PC-9 (cell line): ENCODE measurements at regions not wholly inside any gene's neighbourhood (a gene's known extent, or its start where the extent isn't known, plus 50 kb on each side); places are given as distances from the start of the nearest gene placed in this dataset.

Experiments used
- BruUV-seq: library from RNA; stranded (reverse); fragments of 400-500 nt; replicated peaks from 2 replicates; lab custom pipeline; 2021; lab: Mats Ljungman, UMichigan
- CTCF ChIA-PET: fragments of 300-600 bp; sonication (Branson Sonifier 250); formaldehyde crosslinking; loops from one replicate; lab custom pipeline; 2022; ENCODE audit warnings: antibody characterized with exemption; lab: Charles Lee
- POLR2A ChIA-PET: fragments of 300-600 bp; sonication (Branson Sonifier 250); formaldehyde crosslinking; loops from one replicate; lab custom pipeline; 2022; ENCODE audit warnings: antibody characterized with exemption; ENCODE audit not compliant: unreplicated experiment; lab: Charles Lee
- DNase-seq, 2 experiments: peaks; one replicate each; pipeline versions ENCODE4 v3.0.0 to v3.0.0-alpha.2; 2015 to 2022; ENCODE audit warnings: mixed read lengths in 1 of 2
- H2AFZ ChIP-seq: fragments of 200-600 bp; sonication (generic); 2 replicates; pipeline ENCODE4 v1.8.1; 2017; ENCODE audit warnings: antibody characterized with exemption
- H3F3A ChIP-seq: fragments of 200-600 bp; sonication (generic); 2 replicates; pipeline ENCODE4 v1.8.1; 2017; ENCODE audit warnings: antibody characterized with exemption, mild to moderate bottlenecking, low read depth; ENCODE audit not compliant: insufficient read depth
- H3K27ac ChIP-seq: fragments of 200-600 bp; sonication (generic); 2 replicates; pipeline ENCODE4 v1.6.1; 2016; ENCODE audit warnings: mixed run types
- H3K27me3 ChIP-seq: fragments of 200-600 bp; sonication (generic); 2 replicates; pipeline ENCODE4 v1.6.1; 2016; ENCODE audit warnings: low read depth, mixed run types; ENCODE audit not compliant: insufficient read depth
- H3K36me3 ChIP-seq: fragments of 200-600 bp; sonication (generic); 2 replicates; pipeline ENCODE4 v1.6.1; 2016; ENCODE audit warnings: low read depth, mixed run types
- H3K4me1 ChIP-seq: fragments of 200-600 bp; sonication (generic); replicated peaks from 2 replicates; pipeline ENCODE4 v1.6.1; 2016; ENCODE audit warnings: mixed run types; ENCODE audit not compliant: insufficient read depth
- H3K4me2 ChIP-seq: fragments of 200-600 bp; sonication (generic); 2 replicates; pipeline ENCODE4 v1.6.1; 2017; ENCODE audit warnings: mixed run types
- H3K4me3 ChIP-seq: fragments of 200-600 bp; sonication (generic); 2 replicates; pipeline ENCODE4 v1.6.1; 2016; ENCODE audit warnings: mixed run types
- H3K79me2 ChIP-seq: fragments of 200-600 bp; sonication (generic); 2 replicates; pipeline ENCODE4 v1.6.1; 2017; ENCODE audit warnings: low read depth, mixed run types
- H3K9me2 ChIP-seq: fragments of 200-600 bp; sonication (generic); 2 replicates; pipeline ENCODE4 v1.8.1; 2017; ENCODE audit warnings: mild to moderate bottlenecking; ENCODE audit not compliant: insufficient read depth
- H3K9me3 ChIP-seq: fragments of 200-600 bp; sonication (generic); 2 replicates; pipeline ENCODE4 v1.8.1; 2016; ENCODE audit warnings: low read depth; ENCODE audit not compliant: insufficient read depth
- H4K20me1 ChIP-seq: fragments of 200-600 bp; sonication (generic); 2 replicates; pipeline ENCODE4 v1.8.1; 2017; ENCODE audit not compliant: insufficient read depth
- CTCF ChIP-seq: fragments of 200-600 bp; sonication (generic); conservative IDR thresholded peaks from 2 replicates; pipeline ENCODE4 v1.6.1; 2017; ENCODE audit warnings: mixed run types, antibody characterized with exemption, mild to moderate bottlenecking, moderate library complexity
- EZH2 ChIP-seq: fragments of 200-600 bp; sonication (generic); IDR thresholded peaks from 2 replicates; pipeline ENCODE4 v1.8.0; 2017; ENCODE audit warnings: antibody characterized with exemption, low read depth
- intact Hi-C: fragments of 100-400 bp; cut with micrococcal nuclease; formaldehyde crosslinking; loops from one replicate; pipeline ENCODE4 v1.10.0; 2022; ENCODE audit not compliant: unreplicated experiment

DNA sequence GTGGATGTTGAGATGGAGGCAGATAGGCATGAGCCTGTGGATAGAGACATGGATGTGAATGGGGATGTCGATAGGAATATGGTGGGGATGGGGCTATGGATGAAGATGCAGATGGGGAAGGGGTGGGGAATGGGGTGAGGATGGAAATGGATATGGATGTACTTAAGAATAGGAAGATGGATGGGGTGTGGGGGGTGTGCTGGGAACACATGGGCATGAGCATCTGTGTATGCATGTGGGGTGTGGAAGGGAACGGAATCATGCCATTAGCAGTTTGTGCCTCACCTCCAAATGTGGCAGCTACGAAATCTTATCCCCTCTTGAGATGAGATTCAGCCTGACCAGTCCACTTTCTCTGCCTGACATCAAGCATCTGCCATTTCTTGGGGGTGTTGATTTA lies 359.5 kb upstream of the MGMT start:
- no peaks in the 10 kb centered on the region for H3K4me1 ChIP-seq
- H3K27ac ChIP-seq: no peak overlapping the region
- intact Hi-C loops: no loop called here
- DNase-seq: no peak
- peaks cover 20% of the 10 kb centered on the region; the same call in 1 of the 2 replicates for H3K27me3 ChIP-seq
- no peaks in the 10 kb centered on the region for H3K9me3 ChIP-seq
- H3K4me2 ChIP-seq: no peak overlapping the region
- CTCF ChIA-PET: no interaction called here
- H3K36me3 ChIP-seq: no peaks in the 10 kb centered on the region
- no peaks in the 10 kb centered on the region for H3K79me2 ChIP-seq
- no peaks in the 10 kb centered on the region for H3F3A ChIP-seq
- no peak for TF ChIP-seq CTCF
- POLR2A ChIA-PET: no interaction called here
- H4K20me1 ChIP-seq: no peaks in the 10 kb centered on the region
- no peak overlapping the region for H3K4me3 ChIP-seq
- no peak overlapping the region for H2AFZ ChIP-seq
- H3K9me2 ChIP-seq: no peaks in the 10 kb centered on the region
- BruUV-seq: no TSS peak

DNA sequence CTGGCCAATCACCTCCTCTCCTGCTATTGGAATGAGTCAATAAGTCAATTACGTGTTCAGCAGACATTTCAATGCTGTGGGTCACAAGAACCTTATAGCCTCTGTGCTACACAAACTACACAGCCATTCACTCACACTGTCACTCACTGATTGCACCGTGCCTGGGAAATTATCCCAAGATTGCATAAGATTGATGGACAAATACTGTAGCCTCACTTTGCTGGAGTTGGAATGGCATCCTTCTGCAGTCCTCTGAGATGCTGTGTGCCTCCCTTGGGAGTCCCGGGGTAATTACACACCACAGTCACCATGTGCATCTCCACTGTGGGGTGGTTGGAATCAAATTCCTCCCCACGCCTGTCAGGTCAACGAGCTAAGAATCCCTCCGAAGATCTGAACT lies 358.7 kb upstream of the MGMT start:
- no TSS peak for BruUV-seq

DNA sequence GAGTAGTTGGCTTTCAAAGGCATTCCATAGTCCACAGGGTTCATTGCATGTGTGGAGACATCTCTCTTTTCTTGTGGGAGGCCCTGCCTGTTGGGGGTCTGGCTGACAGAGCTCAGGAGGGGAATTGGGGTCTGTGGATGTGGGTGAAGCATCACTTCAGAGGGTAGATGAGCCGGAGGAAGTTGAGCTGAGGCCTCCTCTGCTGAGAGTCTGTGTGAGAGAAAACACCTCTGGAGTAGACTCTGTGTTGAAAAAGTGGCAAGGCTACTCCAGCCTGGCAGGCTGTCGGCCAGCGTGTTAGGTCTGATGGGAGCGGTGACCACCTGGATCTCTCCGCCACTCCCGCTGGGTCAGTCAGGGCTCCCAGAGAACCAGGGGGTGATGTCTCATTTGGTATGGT lies 358.0 kb upstream of the MGMT start:
- no TSS peak for BruUV-seq
- intact Hi-C loops: no loop called here
- Histone ChIP-seq H3K4me1 (no peaks in the 10 kb centered on the region), H2AFZ (no peak overlapping the region), H3K4me3 (no peak overlapping the region), H4K20me1 (no peaks in the 10 kb centered on the region), H3K27me3 (peaks cover 24% of the 10 kb centered on the region; the same call in 1 of the 2 replicates), H3K27ac (no peak overlapping the region), H3K9me3 (no peaks in the 10 kb centered on the region), H3K36me3 (no peaks in the 10 kb centered on the region), H3K9me2 (no peaks in the 10 kb centered on the region), H3F3A (no peaks in the 10 kb centered on the region), H3K4me2 (no peak overlapping the region), H3K79me2 (no peaks in the 10 kb centered on the region)
- no peak for TF ChIP-seq CTCF
- no peak for TF ChIP-seq EZH2
- DNase-seq: no peak
- ChIA-PET CTCF (no interaction called here), POLR2A (no interaction called here)

More for the DNA sequence above, 358.7 kb upstream of the MGMT start:
- H3F3A ChIP-seq: no peaks in the 10 kb centered on the region
- H4K20me1 ChIP-seq: no peaks in the 10 kb centered on the region
- no peaks in the 10 kb centered on the region for H3K9me2 ChIP-seq
- H3K9me3 ChIP-seq: no peaks in the 10 kb centered on the region
- no peak overlapping the region for H3K4me2 ChIP-seq
- H3K36me3 ChIP-seq: no peaks in the 10 kb centered on the region
- H3K4me3 ChIP-seq: no peak overlapping the region
- no peak for TF ChIP-seq EZH2
- TF ChIP-seq CTCF: no peak
- no peak for DNase-seq
- peaks cover 23% of the 10 kb centered on the region; the same call in 1 of the 2 replicates for H3K27me3 ChIP-seq
- intact Hi-C loops: no loop called here
- no peaks in the 10 kb centered on the region for H3K79me2 ChIP-seq
- CTCF ChIA-PET: no interaction called here
- H3K27ac ChIP-seq: no peak overlapping the region
- POLR2A ChIA-PET: no interaction called here
- no peak overlapping the region for H2AFZ ChIP-seq
- H3K4me1 ChIP-seq: no peaks in the 10 kb centered on the region
